ENCODE measurements at regions not wholly inside any gene's neighbourhood (a gene's known extent, or its start where the extent isn't known, plus 50 kb on each side); places are given as distances from the start of the nearest gene placed in this dataset.
"Not testable (repeated sequence)": the region's sequence is repeated elsewhere in the genome, so short reads cannot be mapped to it uniquely, and the experiment has no call there.

DNA sequence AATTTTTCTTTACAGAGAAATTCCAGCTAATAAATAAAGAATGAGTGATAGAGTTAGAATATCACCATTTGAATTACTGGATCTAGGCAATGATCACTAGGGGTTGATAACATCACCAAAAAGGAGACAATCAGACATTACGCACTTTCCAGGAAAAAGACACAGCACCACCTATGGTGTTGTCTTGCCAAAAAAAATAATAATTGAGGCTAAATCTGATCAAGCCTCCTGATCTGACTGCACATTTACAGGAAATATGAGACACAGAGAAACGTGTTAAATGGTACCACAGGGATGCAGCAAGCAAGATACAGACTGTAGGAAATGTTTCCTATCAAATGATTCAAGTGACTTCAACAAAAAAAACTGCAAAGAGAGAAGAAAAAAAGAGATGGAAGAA, 92.8 kb downstream of the EOMES start:
- no peak for DNase-seq

- peak; percentile 34 to 50 for DNase-seq
These were observed 93.9 kb downstream of the EOMES start for GRCh38 chr3:27628026-27628750.

GRCh38 chr3:27626596-27627118, 95.5 kb downstream of the EOMES start:
- DNase-seq, result no peak

- no peak for DNase-seq
These were observed 96.3 kb downstream of the EOMES start for GRCh38 chr3:27625864-27626263.

GRCh38 chr3:27623085-27623753, 98.9 kb downstream of the EOMES start:
- no peak for DNase-seq

DNA sequence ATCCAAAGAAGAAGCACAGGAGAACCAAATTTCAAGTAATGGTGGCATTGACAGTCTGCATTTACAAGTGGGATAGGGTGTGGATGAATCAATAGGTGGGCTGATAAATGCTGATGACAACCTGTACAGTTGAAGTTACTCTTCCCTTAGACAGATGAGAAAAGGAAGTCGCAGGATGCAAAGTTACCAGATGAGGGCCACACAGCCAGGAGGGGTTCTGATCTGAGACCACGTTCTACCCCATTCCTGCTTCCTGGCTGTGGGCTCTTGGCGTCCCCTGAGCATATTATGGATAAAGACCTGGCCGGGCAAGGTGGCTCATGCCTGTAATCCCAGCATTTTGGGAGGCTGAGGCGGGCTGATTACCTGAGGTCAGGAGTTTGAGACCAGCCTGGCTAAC, 104.6 kb downstream of the EOMES start:
- DNase-seq, result no peak

DNA sequence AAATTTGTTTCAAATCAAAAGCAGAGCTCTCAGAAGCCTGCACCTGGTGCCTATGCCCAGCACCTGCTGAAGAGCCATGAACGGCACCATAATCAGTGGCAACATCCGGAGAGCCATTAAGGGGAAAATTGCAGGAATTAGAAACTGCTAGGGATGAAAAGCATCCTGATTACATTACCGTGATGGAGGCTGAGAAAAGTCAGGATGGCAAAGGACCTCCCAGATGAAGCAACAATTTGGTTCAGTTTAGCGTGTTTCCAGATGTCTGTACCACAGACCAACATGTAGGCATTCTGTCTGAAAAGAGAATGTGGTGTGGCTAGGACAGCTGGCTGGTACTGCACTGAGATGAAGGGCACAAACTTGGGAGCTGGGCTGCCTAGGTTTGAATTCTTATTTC, 106.1 kb downstream of the EOMES start:
- no peak for DNase-seq

- no peak for DNase-seq
These were observed 106.6 kb downstream of the EOMES start for GRCh38 chr3:27615555-27615954.

- no peak for DNase-seq
These were observed 107.5 kb downstream of the EOMES start for GRCh38 chr3:27614592-27614991.

DNA sequence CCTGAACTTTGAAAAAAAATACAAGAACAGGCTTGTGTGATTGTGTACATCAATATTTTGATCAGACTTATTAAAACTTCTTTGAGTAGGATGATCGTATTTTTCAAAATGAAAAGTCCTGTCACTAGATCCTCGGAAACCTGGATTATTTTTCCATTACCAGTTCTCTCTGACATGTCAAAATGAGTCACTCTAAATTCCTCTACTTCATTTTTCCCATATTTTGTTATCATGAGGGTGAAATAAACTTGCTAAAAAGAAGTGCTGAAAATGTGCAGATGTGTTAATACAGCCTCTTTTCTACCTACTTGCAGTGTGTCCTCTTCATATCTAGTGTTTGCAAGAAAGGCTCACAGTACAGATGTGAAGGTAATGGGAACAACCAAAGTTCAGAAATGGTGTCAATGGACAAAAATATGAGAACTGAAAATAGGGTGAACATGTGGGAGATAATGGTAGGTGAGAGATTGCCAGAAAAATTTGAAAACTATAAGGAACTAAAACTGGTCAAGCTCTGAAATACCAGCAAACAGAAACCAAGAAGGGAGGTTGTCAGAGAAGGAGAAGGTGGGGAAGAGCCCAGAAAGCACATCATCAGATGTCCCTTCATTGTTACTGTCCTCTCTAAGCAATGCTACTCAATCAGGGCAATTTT, 108.2 kb downstream of the EOMES start:
- DNase-seq, result no peak

DNA sequence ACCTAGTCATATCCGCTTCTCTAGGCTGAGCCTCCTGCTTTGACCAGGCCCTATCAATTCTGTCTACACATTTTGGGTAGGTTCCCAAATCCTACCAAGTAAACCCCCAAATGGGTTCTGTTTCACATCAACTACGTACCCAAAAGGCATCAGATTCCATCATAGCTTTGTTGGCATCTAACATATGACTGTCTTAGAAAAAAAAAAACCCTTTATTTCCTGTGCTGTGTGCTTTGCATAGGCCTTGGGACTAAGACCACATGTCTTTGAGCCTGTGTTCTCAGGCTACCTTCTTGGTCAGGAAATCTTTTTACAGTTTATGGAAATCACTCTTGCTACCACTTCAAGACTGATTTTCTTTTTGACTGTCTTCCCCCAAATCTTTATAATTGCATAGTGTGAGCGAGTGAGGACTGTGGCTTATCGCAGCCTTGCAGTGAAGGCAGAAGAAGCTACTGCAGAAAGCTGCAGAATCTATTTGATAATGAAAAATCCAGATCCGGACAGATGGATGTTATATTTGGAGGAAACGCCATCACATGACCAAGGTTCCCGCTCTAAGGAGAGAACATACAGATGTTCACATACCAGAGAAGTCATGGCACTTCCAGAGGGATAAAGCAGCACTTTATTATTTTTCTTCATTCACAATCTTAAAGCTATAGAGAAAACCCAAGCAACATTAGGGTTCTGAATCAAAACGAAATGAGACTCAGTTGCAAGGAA, 111.2 kb downstream of the EOMES start:
- no peak for DNase-seq

GRCh38 chr3:27607370-27607769, 114.8 kb downstream of the EOMES start:
- DNase-seq, result no peak

DNA sequence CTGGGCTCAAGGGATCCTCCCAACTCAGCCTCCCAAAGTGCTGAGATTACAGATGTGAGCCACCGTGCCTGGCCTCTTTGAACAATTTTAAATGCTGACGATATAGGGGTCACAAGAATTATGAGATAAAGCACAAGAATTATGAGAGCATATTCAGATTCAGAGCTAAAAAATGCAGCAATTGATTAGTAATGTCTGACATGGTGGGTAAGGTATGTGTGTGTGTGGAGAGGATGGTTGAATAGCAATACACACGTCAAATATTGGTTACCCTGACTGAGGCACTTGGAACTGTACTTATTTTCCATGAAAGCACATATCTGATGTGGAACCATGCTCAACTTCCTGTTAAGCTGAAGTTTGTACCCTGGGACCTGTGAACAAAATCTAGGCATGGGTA, 115.6 kb downstream of the EOMES start:
- no peak for DNase-seq

DNA sequence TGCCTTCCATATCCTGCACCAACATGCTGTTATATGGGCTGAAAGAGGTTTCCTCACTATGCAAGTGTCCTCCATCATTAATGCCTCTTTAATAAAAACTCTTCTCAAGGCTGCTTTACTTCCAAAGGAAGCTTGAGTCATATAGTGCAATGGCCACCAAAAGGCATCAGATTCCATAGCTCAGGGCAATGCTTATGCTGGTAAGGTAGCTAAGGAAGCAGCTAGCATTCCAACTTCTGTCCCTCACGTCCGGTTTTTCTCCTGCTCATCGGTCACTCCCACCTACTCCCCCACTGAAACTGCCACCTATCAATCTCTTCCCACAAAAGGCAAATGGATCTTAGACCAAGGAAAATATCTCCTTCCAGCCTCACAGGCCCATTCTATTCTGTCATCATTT, 117.1 kb upstream of the SLC4A7 start:
- DNase-seq, result not testable (repeated sequence)

DNA sequence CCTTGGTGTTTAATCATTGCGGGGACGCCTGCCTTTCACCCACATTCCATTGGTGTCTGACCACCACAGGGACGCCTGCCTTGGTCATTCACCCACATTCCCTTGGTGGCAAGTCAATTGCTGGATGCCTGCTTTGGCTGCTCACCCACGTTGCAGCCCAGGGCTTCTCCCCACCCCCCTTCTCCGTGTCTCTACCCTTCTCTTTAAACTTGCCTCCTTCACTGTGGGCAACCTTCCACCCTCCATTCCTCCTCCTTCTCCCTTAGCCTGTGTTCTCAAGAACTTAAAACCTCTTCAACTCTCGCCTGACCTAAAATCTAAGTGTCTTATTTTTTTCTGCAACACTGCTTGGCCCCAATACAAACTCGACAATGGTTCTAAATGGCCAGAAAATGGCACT, 115.6 kb upstream of the SLC4A7 start:
- not testable (repeated sequence) for DNase-seq

DNA sequence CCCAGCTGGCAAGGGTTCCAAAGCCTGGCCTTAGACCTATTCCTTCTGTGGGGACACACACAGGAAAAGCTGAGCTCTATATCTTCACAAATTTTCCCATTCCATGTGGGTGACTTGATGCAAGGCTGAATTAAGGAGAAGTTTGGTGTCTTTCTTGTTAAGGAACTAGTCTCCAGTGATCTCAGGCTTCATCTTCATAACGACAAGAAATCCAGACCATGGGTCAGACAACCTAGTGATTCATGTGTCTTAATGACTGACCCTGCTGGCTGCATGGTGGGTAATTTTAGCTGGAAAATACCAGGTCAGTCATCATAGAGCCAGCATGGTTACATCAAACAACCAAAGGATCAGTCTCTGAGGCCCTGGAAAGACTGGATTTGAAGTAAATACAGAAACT, 112.7 kb upstream of the SLC4A7 start:
- DNase-seq, result no peak

DNA sequence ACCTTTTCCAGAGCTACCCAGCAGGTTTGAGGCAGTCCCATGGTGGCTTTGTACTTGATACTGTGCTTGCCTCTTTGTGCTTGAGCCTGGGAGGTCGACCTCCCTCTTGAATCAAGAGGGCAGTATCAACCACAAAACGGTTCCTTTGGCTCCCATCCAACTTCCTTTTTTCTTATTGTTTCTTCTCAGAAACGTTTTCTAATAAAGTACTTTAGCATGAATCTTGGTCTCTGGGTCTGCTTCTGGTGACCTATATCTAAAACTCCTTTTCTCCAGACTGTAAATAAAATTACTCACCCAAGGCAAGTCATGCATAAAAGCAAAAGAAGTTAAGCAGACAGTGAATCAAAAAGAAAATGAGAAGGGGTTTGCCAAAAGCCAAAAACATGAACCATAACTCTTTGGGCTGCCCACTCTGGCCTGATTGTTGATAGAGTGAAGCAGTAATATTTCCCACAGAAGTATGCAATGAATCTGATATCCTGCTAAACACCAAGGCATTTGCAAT, 112.2 kb upstream of the SLC4A7 start:
- peak; percentile 68 to 71 for DNase-seq

- DNase-seq, result no peak
These were observed 110.0 kb upstream of the SLC4A7 start for GRCh38 chr3:27594096-27594690.

GRCh38 chr3:27593173-27593572, 109.0 kb upstream of the SLC4A7 start:
- no peak for DNase-seq

GRCh38 chr3:27591312-27592210, 107.4 kb upstream of the SLC4A7 start:
- DNase-seq, result no peak

All from AML-193 (cell line).